MM.1S (cell line): ENCODE measurements at regions not wholly inside any gene's neighbourhood (a gene's known extent, or its start where the extent isn't known, plus 50 kb on each side); places are given as distances from the start of the nearest gene placed in this dataset.

Experiments used
- EZH2 ChIP-seq: fragments of 300-600 bp; sonication (generic); optimal IDR thresholded peaks from 2 replicates; pipeline ENCODE3; 2017; ENCODE audit warnings: low read depth, mild to moderate bottlenecking, antibody characterized with exemption, low read length, mixed read lengths
- TF ChIP-seq, protein P1 (sequence below): fragments of 300-600 bp; sonication (generic); IDR thresholded peaks from 2 replicates; pipeline ENCODE4 v1.5.1; 2016; ENCODE audit warnings: antibody characterized with exemption, low read length, mixed read lengths

DNA sequence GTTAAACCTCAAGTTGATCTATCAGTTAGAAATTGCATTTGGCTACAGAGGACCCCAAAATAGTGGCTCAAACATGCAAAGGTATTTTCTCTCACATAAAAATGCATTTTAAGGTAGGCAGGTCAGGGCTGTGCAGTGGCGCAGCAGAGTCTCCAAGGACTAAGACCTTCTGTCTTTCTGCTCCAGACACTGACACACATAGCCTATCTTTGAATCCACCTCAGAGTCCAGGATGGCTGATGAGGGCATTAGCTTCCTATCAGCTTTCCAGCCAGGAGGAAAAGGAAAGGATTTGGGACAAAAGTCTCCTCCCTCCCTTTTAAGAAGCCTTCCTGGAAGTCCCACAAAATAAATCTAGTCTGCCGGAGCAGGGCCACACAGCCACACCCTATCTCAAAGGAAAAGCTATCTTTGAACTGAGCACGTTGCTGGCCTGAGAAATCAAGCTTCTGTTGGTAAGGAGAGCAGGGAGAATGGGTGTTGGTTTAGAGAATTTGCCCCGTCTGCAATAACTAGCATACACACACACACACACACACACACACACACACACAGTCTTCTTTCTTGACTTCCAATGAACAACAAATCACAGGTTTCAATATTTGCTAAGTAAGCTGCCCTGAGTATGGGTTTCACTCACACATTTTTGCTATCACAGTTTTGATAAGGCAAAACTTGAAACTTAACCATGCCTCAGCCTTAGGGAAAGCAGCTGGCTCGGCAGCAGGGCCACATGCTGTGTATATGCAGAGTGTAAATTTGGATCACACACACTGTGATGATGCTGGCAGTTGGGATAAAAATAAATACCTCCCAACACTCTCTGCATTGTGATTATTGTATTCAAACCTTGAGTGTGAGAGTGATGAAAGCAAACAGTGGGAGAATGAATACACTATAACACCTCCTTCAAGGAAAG lies 116.6 kb upstream of the MAP3K1 start:
- TF ChIP-seq, protein P1, sequence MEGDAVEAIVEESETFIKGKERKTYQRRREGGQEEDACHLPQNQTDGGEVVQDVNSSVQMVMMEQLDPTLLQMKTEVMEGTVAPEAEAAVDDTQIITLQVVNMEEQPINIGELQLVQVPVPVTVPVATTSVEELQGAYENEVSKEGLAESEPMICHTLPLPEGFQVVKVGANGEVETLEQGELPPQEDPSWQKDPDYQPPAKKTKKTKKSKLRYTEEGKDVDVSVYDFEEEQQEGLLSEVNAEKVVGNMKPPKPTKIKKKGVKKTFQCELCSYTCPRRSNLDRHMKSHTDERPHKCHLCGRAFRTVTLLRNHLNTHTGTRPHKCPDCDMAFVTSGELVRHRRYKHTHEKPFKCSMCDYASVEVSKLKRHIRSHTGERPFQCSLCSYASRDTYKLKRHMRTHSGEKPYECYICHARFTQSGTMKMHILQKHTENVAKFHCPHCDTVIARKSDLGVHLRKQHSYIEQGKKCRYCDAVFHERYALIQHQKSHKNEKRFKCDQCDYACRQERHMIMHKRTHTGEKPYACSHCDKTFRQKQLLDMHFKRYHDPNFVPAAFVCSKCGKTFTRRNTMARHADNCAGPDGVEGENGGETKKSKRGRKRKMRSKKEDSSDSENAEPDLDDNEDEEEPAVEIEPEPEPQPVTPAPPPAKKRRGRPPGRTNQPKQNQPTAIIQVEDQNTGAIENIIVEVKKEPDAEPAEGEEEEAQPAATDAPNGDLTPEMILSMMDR = no peak
- no peak for TF ChIP-seq EZH2
